Fibroblast of skin of left quadriceps (primary cell): ENCODE measurements at regions not wholly inside any gene's neighbourhood (a gene's known extent, or its start where the extent isn't known, plus 50 kb on each side); places are given as distances from the start of the nearest gene placed in this dataset.

Source experiments
- DNase-seq, 2 experiments: peaks; one replicate each; pipeline ENCODE4 v3.0.0-alpha.2; 2013; ENCODE audit warnings: low read depth in 2 of 2

DNA sequence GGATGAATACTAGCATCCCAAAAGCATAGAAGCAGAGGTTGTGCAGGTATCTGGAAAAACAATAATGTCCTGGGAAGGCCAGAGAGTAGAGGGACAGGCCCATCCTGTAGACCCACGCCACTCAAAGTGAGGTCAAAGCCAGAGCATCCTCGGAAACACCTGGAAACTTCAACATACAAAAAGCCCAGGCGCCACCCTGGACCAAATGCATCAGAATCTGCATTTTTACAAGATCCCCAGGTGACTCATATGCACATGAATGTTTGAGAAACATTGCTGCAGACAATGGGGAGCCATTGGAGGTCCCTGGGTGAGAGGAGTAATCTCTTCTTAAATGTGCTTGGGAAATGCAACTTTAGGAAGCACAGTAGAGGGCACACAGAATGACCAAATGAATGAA, 684.1 kb downstream of the DIAPH3 start:
- no peak for DNase-seq

- DNase-seq = no peak
Observed at GRCh38 chr13:59480396-59481259, 683.1 kb downstream of the DIAPH3 start.

DNA sequence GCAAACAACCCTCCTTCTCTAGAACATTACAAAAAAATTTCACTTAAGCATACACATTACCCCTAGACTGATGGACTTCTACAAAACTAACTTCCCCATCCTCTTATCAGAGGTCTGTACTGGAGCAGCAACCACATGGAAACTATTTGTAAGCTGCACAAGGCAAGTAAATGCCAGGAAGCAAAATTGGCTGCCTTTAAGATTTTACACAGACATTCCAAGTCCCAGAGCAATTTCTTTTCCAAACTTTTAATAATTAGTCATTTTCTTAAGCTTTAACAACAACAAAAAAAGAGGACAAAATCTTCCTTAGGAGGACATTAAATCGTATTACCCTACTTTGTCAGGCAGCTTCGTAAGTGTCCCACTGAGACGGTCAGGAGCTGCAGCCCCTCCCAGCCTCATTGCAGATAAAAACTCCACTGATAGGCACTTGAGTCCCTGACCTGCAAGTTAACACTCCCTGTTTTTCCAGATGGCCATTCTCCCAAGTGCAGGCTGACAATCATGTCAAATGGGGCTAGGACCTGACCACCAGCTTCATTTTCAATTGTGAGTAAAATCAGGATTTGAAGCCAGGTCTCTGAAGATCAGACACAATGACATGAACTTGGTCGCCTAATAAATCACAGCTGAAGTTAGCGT, 680.1 kb downstream of the DIAPH3 start:
- DNase-seq = no peak

DNA sequence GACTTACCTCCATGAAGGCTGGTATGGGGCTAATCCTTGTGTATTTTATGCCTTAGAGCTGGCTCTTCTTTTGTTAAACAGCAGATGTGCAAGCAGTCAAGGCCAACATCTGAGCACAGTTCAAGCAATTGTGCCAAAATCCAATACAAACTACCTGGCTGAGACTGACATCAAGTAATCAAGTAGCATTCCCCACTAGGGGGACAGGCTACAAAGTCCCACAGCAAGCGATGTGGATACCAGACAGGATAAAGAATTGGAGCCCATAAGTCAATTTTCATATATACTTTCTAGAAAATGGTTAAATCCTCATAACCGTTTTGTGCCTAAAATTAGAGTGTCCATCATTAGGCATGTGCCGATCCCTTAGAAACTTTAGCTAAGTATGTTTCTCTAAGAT, 675.8 kb downstream of the DIAPH3 start:
- DNase-seq = no peak

DNA sequence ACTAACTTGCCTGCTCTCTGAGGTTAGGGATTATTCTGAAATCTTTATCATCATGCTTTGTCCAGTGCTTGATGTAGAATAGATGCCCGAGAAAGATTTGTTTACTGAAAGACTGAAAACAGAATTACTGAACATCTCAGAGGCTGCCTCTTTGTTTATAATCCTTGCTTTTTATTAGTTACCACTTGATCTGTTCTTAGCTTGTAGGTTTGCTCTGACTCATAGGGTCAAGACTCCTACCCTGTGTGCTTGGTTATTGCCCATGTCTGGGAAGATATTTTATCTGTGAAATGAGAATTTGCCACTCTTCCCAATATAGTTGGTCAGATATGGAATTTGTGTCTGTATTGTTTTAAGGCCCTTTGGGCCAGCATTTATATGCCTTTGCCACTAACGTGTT, 675.3 kb downstream of the DIAPH3 start:
- DNase-seq = no peak

DNA sequence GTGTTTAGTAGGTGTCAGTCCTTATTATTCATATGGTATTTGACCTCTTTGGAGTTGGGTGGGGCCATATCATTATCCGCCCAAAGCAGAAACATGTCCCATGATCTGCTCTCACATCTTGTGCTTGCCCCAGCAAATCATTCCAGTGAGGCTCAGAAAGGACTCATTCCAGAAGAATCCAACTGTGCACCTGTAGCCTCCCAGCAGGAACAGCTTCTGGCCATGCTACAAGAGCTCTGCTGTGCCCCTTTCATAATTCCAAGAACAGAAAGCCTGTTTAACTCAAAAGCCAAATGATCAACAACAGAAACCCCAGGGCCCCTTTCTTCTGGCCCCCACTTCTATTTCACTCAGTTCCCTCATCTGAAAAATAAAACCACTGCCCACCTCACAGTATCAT, 673.1 kb downstream of the DIAPH3 start:
- no peak for DNase-seq

GRCh38 chr13:59492030-59492636, 671.6 kb downstream of the DIAPH3 start:
- DNase-seq = peak in 1 of 2 experiments; percentile 15

DNA sequence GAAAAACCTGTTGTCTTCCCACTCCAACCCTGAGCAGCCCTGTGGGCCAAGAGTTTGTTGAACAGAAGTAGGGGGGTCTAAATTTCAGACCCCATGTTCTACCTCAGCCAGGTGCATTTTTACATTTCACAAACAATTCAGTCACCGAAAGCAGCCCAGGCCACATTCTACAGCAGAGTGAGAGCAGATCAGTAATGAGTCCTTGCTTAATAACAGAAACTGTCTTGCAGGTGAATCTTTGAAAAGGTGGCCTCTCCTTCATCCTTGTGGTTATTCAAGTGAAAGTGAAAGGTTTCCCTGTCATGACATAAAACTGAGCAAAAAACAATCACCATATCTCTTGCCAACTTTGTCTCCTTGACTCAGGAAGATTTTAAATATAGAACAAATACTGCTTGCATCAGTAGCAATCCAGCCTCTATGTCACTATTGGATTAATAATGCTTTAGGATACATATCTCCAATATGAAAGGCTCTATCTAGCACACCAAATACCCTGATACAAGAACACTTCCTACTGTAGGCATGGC, 670.2 kb downstream of the DIAPH3 start:
- no peak for DNase-seq

DNA sequence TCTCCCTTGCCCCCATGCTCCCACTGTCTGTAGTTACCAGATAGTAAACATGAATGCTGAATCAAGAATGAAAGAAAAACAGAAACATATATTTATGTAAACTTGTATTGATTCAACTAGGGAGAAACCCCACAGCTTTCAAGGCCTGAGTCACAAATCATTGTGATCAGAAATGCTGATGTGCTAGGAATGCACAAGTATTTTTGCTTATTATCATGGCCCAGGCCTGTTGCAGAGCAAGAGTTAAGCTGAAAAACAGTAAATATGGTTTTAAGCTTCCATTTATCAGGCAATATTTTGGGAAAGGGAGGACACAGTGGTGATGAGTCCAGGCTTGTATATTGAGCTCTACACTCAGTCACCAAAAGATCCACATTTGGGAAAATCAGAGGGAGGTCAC, 669.6 kb downstream of the DIAPH3 start:
- no peak for DNase-seq

DNA sequence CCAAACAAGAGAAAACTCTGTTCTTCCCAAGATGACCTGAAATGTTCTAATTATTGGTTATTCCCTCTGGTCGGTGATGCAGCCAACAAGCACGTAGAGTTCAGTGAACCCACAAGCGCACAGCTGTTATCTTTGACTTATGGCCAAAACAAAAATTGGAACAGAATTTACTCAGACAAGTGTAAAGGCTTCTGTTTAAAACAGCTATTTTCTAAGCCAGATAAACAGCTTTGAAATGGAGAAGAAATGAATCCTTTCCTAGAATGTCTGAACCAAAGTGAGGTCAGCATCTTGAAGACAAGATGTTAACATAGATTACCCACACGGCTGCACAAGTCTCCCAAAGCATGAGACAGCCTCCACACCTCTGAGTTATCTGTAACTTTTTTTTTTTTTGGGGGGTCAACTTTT, 669.2 kb downstream of the DIAPH3 start:
- peak in 1 of 2 experiments; percentile 26 for DNase-seq

- no peak for DNase-seq
Observed at GRCh38 chr13:59495299-59495698, 668.4 kb downstream of the DIAPH3 start.

DNA sequence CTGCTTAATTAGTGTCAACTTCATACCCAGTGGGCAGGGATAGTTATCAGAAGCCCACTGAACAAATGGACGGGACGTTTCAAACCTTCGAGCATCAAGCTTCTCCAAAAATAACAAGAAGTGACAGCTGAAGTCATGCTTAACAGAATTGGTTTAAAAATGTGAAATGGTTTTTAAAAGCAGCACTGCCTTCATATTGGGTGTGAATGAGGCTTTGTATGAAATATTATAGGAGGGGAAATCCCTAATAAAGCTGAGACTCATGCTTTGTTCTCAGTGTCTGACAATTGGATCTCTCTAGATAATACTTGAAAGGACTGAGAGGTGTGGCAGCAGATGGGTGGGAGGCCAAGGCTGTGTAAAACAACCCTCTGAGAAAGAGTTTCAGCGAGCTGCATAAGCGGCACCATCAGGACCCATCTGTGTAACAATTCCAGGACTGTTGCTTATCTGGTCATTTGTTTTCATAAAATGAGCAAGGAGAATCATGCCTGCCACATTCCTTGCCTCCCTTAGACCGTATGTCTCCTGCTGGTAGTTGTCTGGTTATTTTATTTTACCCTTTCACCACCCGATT, 667.7 kb downstream of the DIAPH3 start:
- DNase-seq = no peak

- DNase-seq = no peak
Observed at GRCh38 chr13:59497621-59498247, 666.0 kb downstream of the DIAPH3 start.

GRCh38 chr13:59501004-59501403, 662.7 kb downstream of the DIAPH3 start:
- no peak for DNase-seq

GRCh38 chr13:59504407-59504806, 659.3 kb downstream of the DIAPH3 start:
- no peak for DNase-seq

GRCh38 chr13:59510386-59510785, 653.3 kb downstream of the DIAPH3 start:
- DNase-seq = no peak

DNA sequence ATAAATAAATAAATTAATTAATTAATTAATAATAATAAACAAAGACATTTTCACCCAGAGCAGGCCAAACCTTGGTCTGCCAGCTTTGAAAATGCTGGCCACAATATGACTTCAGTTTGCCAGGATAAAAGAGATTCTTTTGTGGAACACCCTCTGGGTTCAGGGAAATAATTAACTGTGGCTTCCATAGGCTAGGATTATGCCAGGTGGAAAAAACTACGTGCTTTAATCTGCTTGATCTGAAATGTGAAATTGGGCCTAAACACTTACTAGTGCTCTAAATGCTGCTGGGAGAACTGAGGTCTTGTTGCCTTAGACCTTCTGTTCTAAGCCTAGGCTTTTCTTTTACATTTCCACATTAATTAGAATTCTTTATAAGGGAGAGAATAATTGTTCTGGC, 650.0 kb downstream of the DIAPH3 start:
- no peak for DNase-seq

GRCh38 chr13:59514316-59514715, 649.4 kb downstream of the DIAPH3 start:
- no peak for DNase-seq

GRCh38 chr13:59519819-59520218, 643.9 kb downstream of the DIAPH3 start:
- no peak for DNase-seq

GRCh38 chr13:59521549-59521948, 642.2 kb downstream of the DIAPH3 start:
- DNase-seq = no peak

- no peak for DNase-seq
Observed at GRCh38 chr13:59522652-59523051, 641.1 kb downstream of the DIAPH3 start.

- DNase-seq = no peak
Observed at GRCh38 chr13:59527500-59527899, 636.2 kb downstream of the DIAPH3 start.
